Effector memory CD8-positive, alpha-beta T cell (primary cell): ENCODE measurements at regions not wholly inside any gene's neighbourhood (a gene's known extent, or its start where the extent isn't known, plus 50 kb on each side); places are given as distances from the start of the nearest gene placed in this dataset.

Experiments used
- ATAC-seq: fragments of 150-1000 bp; cut with Tn5 transposase; replicated peaks from 2 replicates; pipeline ENCODE4 v1.10.0; 2021; ENCODE audit warnings: mild to moderate bottlenecking, moderate library complexity
- DNase-seq, 3 experiments: peaks; one replicate each; pipeline ENCODE4 v3.0.0; 2021
- H3K27ac Mint-ChIP-seq, 2 donors: one replicate each; pipeline ENCODE4 v1.8.0; 2022; ENCODE audit warnings: mild to moderate bottlenecking in 2 of 2, mixed read lengths in 2 of 2, moderate library complexity in 2 of 2
- H3K27me3 Mint-ChIP-seq, 2 donors: one replicate each; pipeline ENCODE4 v1.8.0; 2022; ENCODE audit warnings: mixed read lengths in 2 of 2
- H3K36me3 Mint-ChIP-seq: one replicate; pipeline ENCODE4 v1.8.0; 2022; ENCODE audit warnings: mild to moderate bottlenecking, moderate library complexity, mixed read lengths; ENCODE audit not compliant: insufficient read depth
- H3K4me1 Mint-ChIP-seq, 2 donors: one replicate each; pipeline ENCODE4 v1.8.0; 2022; ENCODE audit warnings: low read depth in 2 of 2, mixed read lengths in 2 of 2
- H3K4me3 Mint-ChIP-seq, 2 donors: one replicate each; pipeline ENCODE4 v1.8.0; 2022; ENCODE audit warnings: mild to moderate bottlenecking in 2 of 2, mixed read lengths in 2 of 2, moderate library complexity in 2 of 2
- H3K9me3 Mint-ChIP-seq, 2 donors: one replicate each; pipeline ENCODE4 v1.8.0; 2022; ENCODE audit warnings: mixed read lengths in 2 of 2

GRCh38 chr21:41585199-41585994 lies 77.4 kb upstream of the TMPRSS2 start:
- Mint-ChIP-seq H3K9me3 (peaks cover 0 to 1% of the 10 kb centered on the region in 2 donors), H3K36me3 (no peaks in the 10 kb centered on the region), H3K27me3 (peaks cover 3 to 5% of the 10 kb centered on the region in 2 donors), H3K4me3 (no peak overlapping the region), H3K27ac (no peak overlapping the region), H3K4me1 (no peaks in the 10 kb centered on the region)
- ATAC-seq: no peak
- DNase-seq: no peak

GRCh38 chr21:41584603-41585176 lies 76.7 kb upstream of the TMPRSS2 start:
- H3K27ac Mint-ChIP-seq: no peak overlapping the region
- H3K4me3 Mint-ChIP-seq: no peak overlapping the region
- H3K9me3 Mint-ChIP-seq: peaks cover 0 to 1% of the 10 kb centered on the region in 2 donors
- H3K27me3 Mint-ChIP-seq: peaks cover 9 to 11% of the 10 kb centered on the region in 2 donors
- no peaks in the 10 kb centered on the region for H3K36me3 Mint-ChIP-seq
- ATAC-seq (no peak), DNase-seq (no peak)
- no peaks in the 10 kb centered on the region for H3K4me1 Mint-ChIP-seq

GRCh38 chr21:41583274-41583790 lies 75.4 kb upstream of the TMPRSS2 start:
- Mint-ChIP-seq H3K36me3 (no peaks in the 10 kb centered on the region), H3K9me3 (peaks cover 1% of the 10 kb centered on the region in 2 donors), H3K27ac (no peak overlapping the region), H3K4me3 (no peak overlapping the region), H3K27me3 (peaks cover 9 to 15% of the 10 kb centered on the region in 2 donors), H3K4me1 (no peaks in the 10 kb centered on the region)
- DNase-seq: no peak
- ATAC-seq: no peak

GRCh38 chr21:41582866-41583265 lies 74.9 kb upstream of the TMPRSS2 start:
- ATAC-seq (no peak), DNase-seq (no peak)
- no peak overlapping the region for H3K27ac Mint-ChIP-seq
- no peaks in the 10 kb centered on the region for H3K36me3 Mint-ChIP-seq
- peaks cover 3 to 5% of the 10 kb centered on the region in 2 donors for H3K9me3 Mint-ChIP-seq
- H3K4me1 Mint-ChIP-seq: no peaks in the 10 kb centered on the region
- H3K27me3 Mint-ChIP-seq: peaks cover 9 to 15% of the 10 kb centered on the region in 2 donors
- H3K4me3 Mint-ChIP-seq: no peak overlapping the region

GRCh38 chr21:41582298-41582840 lies 74.4 kb upstream of the TMPRSS2 start:
- ATAC-seq: no peak
- peaks cover 9 to 15% of the 10 kb centered on the region in 2 donors for H3K27me3 Mint-ChIP-seq
- H3K4me1 Mint-ChIP-seq: no peaks in the 10 kb centered on the region
- H3K9me3 Mint-ChIP-seq: peaks cover 3 to 5% of the 10 kb centered on the region in 2 donors
- no peak overlapping the region for H3K27ac Mint-ChIP-seq
- no peak overlapping the region for H3K4me3 Mint-ChIP-seq
- no peak for DNase-seq
- no peaks in the 10 kb centered on the region for H3K36me3 Mint-ChIP-seq

- DNase-seq (no peak), ATAC-seq (no peak)
- H3K36me3 Mint-ChIP-seq: no peaks in the 10 kb centered on the region
- peaks cover 9 to 15% of the 10 kb centered on the region in 2 donors for H3K27me3 Mint-ChIP-seq
- H3K27ac Mint-ChIP-seq: no peak overlapping the region
- H3K4me3 Mint-ChIP-seq: no peak overlapping the region
- peaks cover 3 to 5% of the 10 kb centered on the region in 2 donors for H3K9me3 Mint-ChIP-seq
- H3K4me1 Mint-ChIP-seq: no peaks in the 10 kb centered on the region
These were observed 73.8 kb upstream of the TMPRSS2 start for GRCh38 chr21:41581592-41582228.

- H3K9me3 Mint-ChIP-seq: peaks cover 3 to 5% of the 10 kb centered on the region in 2 donors
- H3K4me1 Mint-ChIP-seq: no peaks in the 10 kb centered on the region
- H3K36me3 Mint-ChIP-seq: no peaks in the 10 kb centered on the region
- H3K27me3 Mint-ChIP-seq: peaks cover 9 to 15% of the 10 kb centered on the region in 2 donors
- no peak overlapping the region for H3K4me3 Mint-ChIP-seq
- no peak for DNase-seq
- no peak for ATAC-seq
- no peak overlapping the region for H3K27ac Mint-ChIP-seq
These were observed 73.0 kb upstream of the TMPRSS2 start for GRCh38 chr21:41580758-41581554.

- no peaks in the 10 kb centered on the region for H3K4me1 Mint-ChIP-seq
- DNase-seq (no peak), ATAC-seq (no peak)
- no peak overlapping the region for H3K27ac Mint-ChIP-seq
- H3K36me3 Mint-ChIP-seq: no peaks in the 10 kb centered on the region
- peaks cover 3 to 5% of the 10 kb centered on the region in 2 donors for H3K9me3 Mint-ChIP-seq
- H3K4me3 Mint-ChIP-seq: no peak overlapping the region
- peaks cover 9 to 16% of the 10 kb centered on the region in 2 donors for H3K27me3 Mint-ChIP-seq
These were observed 71.7 kb upstream of the TMPRSS2 start for GRCh38 chr21:41579692-41580091.

GRCh38 chr21:41578716-41579115 lies 70.8 kb upstream of the TMPRSS2 start:
- Mint-ChIP-seq H3K27me3 (peaks cover 18 to 25% of the 10 kb centered on the region in 2 donors), H3K27ac (no peak overlapping the region), H3K36me3 (no peaks in the 10 kb centered on the region), H3K9me3 (peaks cover 3 to 5% of the 10 kb centered on the region in 2 donors), H3K4me1 (no peaks in the 10 kb centered on the region), H3K4me3 (no peak overlapping the region)
- DNase-seq (no peak), ATAC-seq (no peak)

- no peaks in the 10 kb centered on the region for H3K4me1 Mint-ChIP-seq
- no peak overlapping the region for H3K4me3 Mint-ChIP-seq
- no peak for ATAC-seq
- DNase-seq: no peak
- peaks cover 22 to 25% of the 10 kb centered on the region in 2 donors for H3K27me3 Mint-ChIP-seq
- no peaks in the 10 kb centered on the region for H3K36me3 Mint-ChIP-seq
- H3K9me3 Mint-ChIP-seq: peaks cover 3 to 5% of the 10 kb centered on the region in 2 donors
- H3K27ac Mint-ChIP-seq: no peak overlapping the region
These were observed 70.1 kb upstream of the TMPRSS2 start for GRCh38 chr21:41578083-41578482.

GRCh38 chr21:41576013-41576615 lies 68.2 kb upstream of the TMPRSS2 start:
- Mint-ChIP-seq H3K9me3 (peaks cover 5 to 12% of the 10 kb centered on the region in 2 donors), H3K4me1 (peaks cover 0 to 2% of the 10 kb centered on the region in 2 donors), H3K27me3 (peaks cover 23 to 25% of the 10 kb centered on the region in 2 donors), H3K27ac (no peak overlapping the region), H3K36me3 (no peaks in the 10 kb centered on the region), H3K4me3 (no peak overlapping the region)
- ATAC-seq (no peak), DNase-seq (no peak)

GRCh38 chr21:41573902-41574690 lies 66.1 kb upstream of the TMPRSS2 start:
- Mint-ChIP-seq H3K4me3 (no peak overlapping the region), H3K36me3 (no peaks in the 10 kb centered on the region), H3K27me3 (peaks cover 12 to 22% of the 10 kb centered on the region in 2 donors), H3K4me1 (peaks cover 2 to 5% of the 10 kb centered on the region in 2 donors), H3K9me3 (peaks cover 8 to 12% of the 10 kb centered on the region in 2 donors), H3K27ac (no peak overlapping the region)
- no peak for ATAC-seq
- no peak for DNase-seq
